Right ventricle myocardium superior (tissue), 1 donor: ENCODE measurements at regions not wholly inside any gene's neighbourhood (a gene's known extent, or its start where the extent isn't known, plus 50 kb on each side); places are given as distances from the start of the nearest gene placed in this dataset.
A peak's percentile ranks its signal among the peaks of the same experiment; 100 is the strongest.
"Not testable (repeated sequence)": the region's sequence is repeated elsewhere in the genome, so short reads cannot be mapped to it uniquely, and the experiment has no call there.

Experiments
- ATAC-seq: fragments of 200-7000 bp; cut with Tn5 transposase; one replicate; pipeline ENCODE4 v1.9.1; 2020; ENCODE audit warnings: mild to moderate bottlenecking; ENCODE audit not compliant: poor library complexity
- DNase-seq: peaks from one replicate; pipeline ENCODE4 v3.0.0-alpha.2; 2020
- intact Hi-C: fragments of 100-400 bp; cut with DNase I; formaldehyde crosslinking; loops from one replicate; pipeline ENCODE4 v1.11.2; 2022
- donor health status: DM: no; HTN: yes; CAD: no; lungs with severe emphysema.

DNA sequence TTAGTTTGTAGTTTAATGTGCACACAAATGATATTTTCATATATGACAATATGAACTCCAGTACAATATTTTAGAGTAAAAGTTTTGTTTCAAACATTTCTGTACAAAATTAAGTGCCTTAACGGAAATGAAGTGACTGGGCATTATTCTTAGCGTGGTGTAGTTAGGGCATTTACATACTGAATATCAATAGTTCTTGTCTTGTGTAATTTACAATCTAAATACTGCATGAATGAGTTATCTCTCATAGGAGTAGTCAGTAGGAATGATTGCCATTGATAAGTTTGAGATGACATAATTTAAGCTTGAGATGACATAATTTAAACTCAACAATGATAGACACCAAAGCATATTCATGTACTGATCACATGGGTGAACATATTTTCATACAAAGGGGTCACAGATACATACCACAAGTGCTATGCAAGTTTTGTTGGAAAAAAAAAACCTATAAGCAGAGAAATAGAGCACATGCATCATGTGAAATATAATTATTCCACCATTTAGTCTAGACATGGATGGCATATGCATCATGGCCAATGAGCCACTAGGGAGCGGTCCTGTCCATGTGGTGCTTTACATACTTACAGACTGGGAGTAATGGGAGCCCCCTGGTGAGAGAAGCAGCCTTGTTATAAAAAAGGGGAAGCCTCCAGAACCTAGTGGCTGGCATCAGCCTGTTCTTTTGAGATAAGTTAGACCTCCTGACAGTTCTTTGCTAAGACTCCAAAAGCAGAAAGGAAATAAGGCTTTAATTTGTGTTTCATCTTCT is 1523.9 kb downstream of the MAT2B start:
- intact Hi-C loops: no loop called here
- DNase-seq (no peak), ATAC-seq (no peak)

DNA sequence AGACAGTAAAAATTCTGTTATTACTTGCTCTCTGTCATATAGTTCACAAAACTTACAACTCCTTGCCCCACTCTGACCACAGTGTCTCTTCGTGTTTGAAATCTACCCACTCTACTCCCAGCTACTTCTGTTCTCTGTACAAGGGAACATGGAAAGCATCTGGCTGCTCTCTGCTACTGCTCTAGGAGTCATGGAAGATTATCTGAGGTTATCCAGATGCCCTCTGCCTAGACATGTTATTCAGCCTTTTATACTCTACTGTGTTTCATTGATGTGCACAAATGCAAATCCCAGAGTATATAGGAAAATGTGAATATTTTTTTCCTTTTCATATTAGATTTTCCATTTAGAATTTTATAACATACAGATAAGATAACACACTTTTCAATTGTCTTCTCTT is 1525.6 kb downstream of the MAT2B start:
- intact Hi-C loops: no loop called here
- no peak for ATAC-seq
- DNase-seq: no peak

DNA sequence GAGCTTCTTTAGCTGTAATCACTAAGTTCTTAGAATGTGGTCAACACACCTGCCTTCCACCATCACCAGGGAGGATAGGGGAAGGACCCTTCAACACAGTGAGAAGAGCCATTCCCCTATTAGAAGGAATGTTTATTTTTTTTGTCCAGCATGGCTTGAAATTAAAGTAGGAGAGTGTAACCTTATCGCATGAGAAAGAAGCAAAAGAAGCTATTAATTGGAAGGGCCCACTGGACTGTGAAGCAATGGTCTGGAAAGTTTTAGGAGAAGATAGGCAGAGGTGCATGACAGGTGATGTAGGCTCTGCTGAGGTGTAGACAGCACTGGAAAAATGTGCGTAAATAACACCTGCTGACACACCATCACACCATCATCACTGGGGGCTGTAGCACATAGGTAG is 1526.0 kb downstream of the MAT2B start:
- intact Hi-C loops: no loop called here
- no peak for ATAC-seq

DNA sequence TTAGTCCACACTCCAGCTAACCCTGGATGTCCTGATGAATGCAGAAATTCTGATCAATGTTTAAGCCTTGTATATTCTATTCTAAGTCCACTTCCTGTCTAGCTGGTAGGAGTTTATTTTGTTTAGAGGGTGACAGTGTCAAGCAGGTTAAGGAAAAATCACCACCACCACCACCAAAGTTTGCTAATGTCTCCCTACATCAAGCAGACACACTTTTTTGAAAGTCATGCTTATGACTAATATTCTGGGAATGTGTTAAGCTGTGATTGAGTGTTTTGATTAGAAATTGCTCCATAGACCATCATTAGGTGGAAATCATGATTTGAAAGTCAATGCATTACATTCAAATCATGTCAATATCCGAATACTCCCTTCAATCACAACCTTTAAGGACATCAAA is 1530.1 kb downstream of the MAT2B start:
- intact Hi-C loops: no loop called here
- DNase-seq (no peak), ATAC-seq (no peak)

More for the DNA sequence above, 1526.0 kb downstream of the MAT2B start:
- DNase-seq: no peak

DNA sequence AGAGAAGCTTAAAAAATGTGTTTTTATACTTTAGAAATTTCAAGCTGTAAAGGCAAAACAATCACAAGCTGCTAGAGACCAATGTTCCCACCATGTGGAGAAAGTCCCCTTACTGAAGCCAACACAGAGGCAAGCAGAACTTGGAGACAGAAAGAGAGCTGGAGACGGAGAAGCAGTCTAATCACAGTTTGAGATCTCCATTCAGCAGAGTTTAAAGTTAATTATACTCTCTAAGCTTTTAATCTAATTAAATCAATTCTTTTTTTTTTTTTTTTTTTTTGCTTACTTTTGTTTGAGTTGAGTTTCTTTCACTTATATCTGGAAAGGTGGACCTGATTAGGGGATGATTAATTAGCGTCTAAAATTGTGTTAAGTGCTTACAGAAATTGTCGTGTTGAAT is 1534.3 kb downstream of the MAT2B start:
- DNase-seq (no peak), ATAC-seq (no peak)
- intact Hi-C loops: no loop called here

DNA sequence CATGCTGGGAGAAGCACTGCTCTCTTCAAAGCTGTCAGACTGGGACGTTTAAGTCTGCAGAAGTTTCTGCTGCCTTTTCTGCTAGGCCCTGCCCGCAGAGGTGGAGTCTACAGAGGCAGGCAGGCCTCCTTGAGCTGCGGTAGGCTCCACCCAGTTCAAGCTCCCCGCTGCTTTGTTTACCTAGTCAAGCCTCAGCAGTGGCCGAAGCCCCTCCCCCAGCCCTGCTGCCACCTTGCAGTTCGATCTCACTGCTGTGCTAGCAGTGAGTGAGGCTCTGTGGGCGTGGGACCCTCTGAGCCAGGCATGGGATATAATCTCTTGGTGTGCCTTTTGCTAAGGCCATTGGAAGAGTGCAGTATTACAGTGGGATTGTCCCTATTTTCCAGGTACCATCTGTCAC is 1540.5 kb downstream of the MAT2B start:
- intact Hi-C loops, ATAC-seq: not testable (repeated sequence)
- DNase-seq: peak; percentile 37

DNA sequence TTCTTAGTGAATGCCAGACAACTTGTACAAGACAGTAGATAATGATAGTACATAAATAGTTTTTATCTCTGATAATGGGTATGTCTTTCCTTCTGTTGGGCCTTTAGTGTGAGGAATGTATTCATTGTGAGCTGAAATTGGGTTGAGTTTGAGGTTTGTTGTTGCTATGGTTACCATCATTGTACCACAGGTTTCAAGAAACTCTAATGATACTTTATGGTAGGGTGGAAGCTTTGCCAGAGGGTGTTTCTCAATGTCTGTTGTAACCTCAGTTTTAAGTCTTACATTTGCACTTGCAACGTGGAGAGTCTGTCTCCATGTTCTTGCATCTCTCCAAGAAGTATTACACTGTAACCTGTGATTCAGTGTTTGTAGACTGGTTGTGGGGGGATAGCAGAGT is 1550.1 kb downstream of the MAT2B start:
- no peak for ATAC-seq
- no peak for DNase-seq
- intact Hi-C loops: no loop called here

DNA sequence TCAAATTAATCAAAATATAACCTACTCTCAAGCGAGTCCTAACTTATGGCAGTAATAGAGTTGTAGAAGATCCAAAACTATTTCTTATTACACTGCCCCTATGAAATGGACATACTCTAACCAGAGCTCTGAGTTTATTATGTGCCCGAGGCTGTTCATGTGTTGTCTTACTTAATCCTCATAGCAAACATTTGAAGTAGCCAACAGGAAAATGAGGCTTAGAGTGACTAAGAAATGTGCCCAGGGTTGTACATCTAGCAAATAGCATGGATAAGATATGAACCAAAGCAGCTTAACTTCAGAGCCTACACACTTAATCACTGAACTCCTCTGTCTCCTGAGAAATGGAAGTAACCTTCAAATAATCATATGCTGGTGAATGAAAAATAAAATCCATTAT is 1551.7 kb downstream of the MAT2B start:
- intact Hi-C loops: no loop called here
- ATAC-seq: no peak
- no peak for DNase-seq

DNA sequence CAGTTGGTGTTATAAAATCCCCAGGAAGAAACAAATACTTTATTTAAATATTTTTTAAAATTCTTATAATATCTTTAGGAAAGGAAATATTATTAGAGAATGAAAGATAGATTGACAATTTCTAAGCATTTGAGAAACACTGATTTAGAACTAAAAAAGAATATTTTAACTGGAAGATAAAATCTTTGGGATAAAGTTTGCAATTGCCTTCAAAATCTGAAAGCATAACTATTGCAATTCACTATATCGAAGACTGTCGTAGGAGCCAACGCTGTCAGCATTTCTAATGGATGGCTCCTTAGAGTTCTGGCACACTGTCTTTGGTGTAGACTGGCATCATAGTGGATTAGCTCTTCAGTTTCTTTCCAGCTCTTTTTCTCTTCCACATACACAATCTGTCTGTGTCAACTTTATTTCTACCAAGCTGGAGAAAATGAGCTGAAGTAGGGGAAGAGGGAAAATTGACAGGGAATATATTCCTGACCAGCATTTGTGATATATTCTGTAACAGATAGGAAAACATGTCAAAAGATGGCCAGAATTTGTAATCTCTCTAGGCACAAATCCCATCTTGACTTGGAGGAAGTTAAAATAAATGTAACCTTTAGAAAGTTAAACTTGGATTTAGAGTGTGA is 1561.4 kb downstream of the MAT2B start:
- intact Hi-C loops: no loop called here
- ATAC-seq: no peak
- DNase-seq: no peak

DNA sequence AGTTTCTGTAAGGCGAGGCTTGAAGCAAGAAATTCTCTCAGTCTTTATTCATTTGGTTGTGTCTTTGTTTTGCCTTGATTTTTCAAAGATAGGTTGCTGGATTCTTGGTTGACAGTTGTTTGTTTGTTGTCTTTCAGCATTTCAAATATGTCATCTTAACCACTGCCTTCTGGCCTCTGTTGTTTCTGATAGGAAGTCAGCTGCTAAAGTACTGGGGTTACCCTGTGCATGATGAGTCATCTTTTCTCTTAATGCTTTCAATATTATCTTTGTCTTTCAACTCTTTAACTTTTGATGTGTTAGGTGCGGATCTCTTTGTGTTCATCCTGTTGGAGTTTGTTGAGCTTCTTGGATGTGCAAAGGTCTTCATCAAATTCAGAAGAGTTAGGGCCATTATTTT is 1571.3 kb downstream of the MAT2B start:
- DNase-seq (no peak), ATAC-seq (no peak)
- intact Hi-C loops: no loop called here

DNA sequence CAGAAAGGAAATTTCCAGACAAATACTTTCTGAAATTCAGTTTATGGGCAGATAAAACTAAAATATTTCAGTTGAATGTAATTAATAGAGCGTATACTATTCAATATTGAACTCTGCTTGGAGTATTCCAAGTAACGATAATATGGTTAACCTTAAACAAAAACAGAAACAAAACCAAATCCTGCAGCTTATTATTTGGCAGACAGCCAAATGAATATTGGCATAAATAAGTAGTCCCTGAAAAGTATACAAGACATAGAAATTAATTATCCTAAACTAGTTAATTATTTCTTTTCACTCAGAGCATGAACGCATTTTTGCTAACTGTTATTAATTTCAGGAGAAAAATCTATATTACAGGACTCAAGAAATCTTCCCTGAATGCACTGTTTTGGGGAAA is 1574.0 kb downstream of the MAT2B start:
- DNase-seq: no peak
- intact Hi-C loops: no loop called here
- ATAC-seq: no peak

DNA sequence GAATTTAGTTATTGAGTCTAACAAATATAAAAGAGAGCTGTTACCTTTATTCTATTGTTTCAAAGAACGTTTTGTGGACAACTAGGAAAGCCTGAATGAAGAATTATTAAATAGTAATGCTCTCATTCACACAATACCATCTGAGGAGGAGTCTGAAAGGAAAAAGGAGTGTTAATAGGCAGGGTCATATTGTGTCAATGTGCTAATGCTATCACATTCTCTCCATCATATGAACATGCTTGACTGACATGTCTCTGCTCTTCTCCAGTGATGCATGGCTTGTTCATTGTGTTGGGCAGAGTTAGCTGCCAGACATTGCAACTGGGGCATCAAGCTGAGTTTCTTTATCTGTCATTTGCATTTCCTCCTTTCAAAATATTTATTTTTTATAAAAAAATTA is 1578.0 kb downstream of the MAT2B start:
- intact Hi-C loops: no loop called here
- no peak for ATAC-seq
- no peak for DNase-seq

DNA sequence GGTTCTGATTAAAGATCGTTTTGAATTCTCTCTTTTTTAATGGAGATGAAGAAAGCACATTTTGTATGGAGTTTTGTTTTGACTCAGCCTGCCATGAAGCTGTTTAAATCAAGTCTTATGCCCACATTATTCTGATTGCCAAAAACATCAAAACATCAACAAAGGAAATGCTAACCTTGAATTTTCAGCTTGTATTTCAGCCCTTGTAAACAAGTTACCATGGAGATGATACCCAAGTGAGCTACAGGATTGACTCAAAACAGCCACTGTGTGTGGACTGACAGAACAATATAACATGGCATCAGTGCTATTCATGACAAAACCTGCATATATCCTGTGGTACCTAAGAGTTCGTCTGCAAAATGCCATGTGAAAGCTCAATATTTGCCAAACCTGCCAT is 1581.0 kb downstream of the MAT2B start:
- no peak for ATAC-seq
- intact Hi-C loops: no loop called here
- DNase-seq: no peak

DNA sequence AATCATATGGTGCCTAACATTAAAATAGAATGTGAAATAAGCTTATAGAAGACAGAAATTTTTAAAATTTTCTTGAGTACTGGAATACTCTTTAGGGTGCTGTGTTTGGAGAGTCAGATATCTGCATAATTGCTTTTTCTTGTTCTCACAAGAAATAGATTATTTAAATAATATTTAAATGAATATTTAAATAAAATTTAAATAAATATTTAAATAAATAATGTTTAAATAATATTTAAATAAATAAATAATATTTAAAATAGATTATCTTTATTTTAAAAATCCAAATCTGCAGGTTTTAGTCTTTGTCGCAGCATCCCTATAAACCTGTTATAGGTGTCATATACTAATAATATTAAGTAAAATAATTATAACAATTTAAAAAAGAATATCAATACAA is 1589.4 kb downstream of the MAT2B start:
- no peak for DNase-seq
- intact Hi-C loops: no loop called here
- no peak for ATAC-seq

DNA sequence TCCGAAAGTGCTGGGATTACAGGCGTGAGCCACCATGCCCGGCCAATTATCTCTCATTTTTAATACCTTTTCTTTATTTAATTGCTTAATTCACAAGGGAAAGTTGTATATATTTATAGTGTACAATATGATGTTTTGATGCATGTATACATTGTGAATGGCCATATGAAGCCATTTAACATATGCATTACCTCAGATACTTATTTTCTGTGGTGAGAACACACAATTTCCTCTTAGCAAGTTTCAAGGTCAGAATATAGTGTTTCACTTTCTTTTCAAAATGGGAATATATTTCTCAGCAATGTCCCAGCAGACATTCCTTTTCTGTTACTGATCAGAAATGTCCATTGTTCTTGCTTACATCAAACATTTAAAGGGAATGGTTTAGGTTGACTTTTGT is 1596.3 kb downstream of the MAT2B start:
- ATAC-seq: no peak
- intact Hi-C loops: no loop called here
- no peak for DNase-seq

DNA sequence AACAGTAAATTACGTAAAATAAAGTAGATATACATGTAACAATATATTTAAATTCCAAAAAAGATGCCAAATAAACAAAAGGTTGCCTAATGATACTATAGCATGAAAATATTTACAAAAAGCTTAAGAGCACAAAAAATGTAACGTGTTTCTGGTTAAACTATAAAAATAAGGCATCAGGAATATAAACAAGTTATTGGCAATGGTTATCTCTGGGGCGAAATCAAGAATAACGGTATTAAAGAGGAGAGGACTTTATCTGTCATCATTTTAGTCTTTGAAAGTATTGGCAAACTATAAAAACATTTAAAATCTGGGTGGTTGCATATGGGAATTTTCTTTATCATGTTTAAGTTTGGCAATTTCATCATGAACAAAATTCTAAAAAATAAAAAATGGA is 1599.2 kb downstream of the MAT2B start:
- DNase-seq (no peak), ATAC-seq (no peak)
- intact Hi-C loops: no loop called here

DNA sequence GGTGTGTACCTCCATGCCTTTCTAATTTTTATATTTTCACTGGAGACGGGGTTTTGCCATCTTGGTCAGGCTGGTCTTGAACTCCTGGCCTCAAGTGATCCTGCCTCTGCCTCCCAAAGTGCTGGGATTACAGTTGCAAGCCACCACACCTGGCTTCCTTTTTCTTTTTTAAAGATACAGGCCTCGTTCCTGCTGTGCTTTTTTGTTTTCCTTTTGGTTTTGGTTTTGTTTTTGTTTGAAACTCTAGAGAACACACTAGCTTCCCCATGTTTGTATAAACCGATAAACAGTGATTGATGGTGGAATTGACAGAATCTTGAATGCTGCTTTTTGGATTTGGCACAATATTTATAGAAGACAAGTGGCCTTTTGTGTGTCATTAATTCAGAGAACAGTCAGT is 1603.4 kb downstream of the MAT2B start:
- ATAC-seq: no peak
- intact Hi-C loops: no loop called here
- no peak for DNase-seq

DNA sequence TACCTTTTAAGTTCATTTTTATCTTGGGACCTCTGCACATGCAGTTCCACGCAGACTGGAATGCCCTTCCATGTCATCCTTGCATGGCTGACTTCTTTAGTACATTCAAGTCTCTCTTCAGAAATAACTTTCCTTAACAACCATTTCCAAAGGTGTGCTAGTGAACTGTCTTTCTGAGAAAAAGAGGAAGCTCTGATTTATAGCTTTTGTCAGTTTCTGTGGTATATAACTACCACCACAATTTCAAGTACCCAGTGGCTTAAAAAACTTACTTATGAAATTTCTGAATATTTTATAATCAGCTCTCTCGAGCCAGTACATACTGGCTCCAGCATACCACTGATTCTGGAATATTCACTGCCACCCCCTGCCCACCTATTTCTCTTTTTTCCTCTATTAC is 1613.8 kb downstream of the MAT2B start:
- ATAC-seq (no peak), DNase-seq (no peak)
- intact Hi-C loops: no loop called here

DNA sequence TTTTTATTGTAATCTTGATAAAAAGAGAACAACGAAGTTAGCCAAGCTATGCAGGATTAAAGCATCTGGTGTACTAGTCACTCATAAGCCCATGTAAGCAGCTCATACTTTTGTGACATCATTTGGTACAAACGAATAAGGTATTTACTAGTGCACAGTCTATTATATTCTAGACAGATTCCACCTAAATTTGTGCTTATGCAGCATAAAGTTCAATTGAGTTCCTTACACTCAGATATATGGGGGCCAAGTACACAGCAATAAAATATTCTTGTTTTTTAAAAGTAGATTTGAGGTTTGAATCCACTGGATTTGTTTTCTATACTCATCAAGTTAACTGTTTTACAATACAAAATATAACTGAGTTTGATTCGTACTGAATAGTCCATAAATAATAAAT is 1621.2 kb downstream of the MAT2B start:
- DNase-seq: no peak
- no peak for ATAC-seq
- intact Hi-C loops: no loop called here

DNA sequence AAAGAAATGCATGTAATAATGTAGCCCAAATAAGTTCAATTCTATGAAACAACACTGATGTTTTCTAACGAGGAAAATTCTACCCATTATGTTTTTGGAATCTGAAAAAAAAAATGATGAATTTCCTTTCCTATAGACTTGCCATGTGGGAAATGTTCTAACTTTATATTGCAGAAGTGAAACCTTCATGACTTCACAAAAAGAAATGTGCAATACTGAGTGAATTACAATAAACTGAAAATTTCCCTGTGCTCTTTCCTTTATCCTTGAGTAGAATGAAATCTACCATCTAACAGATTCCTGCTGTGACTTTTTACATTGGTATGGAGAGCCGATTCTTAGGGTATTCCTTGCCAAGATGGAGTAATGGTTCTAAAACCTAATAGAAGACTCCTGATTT is 1622.5 kb downstream of the MAT2B start:
- no peak for DNase-seq
- ATAC-seq: no peak
- intact Hi-C loops: no loop called here

DNA sequence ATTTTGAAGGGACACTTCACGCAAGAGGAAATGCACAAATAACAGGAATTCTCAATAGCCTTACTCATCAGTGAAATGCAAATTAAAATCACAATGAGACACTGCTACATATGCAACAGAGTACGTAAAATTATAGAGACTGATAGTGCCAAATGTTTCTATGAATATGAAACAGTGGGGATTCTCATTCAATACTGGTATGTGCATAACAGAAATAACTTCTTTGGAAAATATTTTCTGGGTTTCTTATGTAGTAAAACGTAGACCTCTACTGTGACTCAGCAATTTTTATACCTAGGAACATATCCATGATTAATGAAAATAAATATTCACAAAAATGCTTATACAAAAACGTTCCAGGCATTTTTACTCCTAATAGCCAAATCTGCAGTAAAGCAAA is 1625.2 kb downstream of the MAT2B start:
- ATAC-seq (no peak), DNase-seq (no peak)
- intact Hi-C loops: no loop called here
